GM18873 (cell line): ENCODE measurements at regions not wholly inside any gene's neighbourhood (a gene's known extent, or its start where the extent isn't known, plus 50 kb on each side); places are given as distances from the start of the nearest gene placed in this dataset.

Experiments used
- ATAC-seq: cut with Tn5 transposase; IDR thresholded peaks from one replicate; pipeline ENCODE4 v1.9.1; 2021; ENCODE audit warnings: mild to moderate bottlenecking, moderate library complexity, moderate number of reproducible peaks; ENCODE audit not compliant: unreplicated experiment, low FRiP score

GRCh38 chr13:63190219-63190618 is 1774.6 kb upstream of the PCDH20 start:
- no peak for ATAC-seq

- ATAC-seq = no peak
Observed at GRCh38 chr13:63189712-63190111, 1774.1 kb upstream of the PCDH20 start.

GRCh38 chr13:63184693-63185092 is 1769.0 kb upstream of the PCDH20 start:
- no peak for ATAC-seq

- ATAC-seq = no peak
Observed at GRCh38 chr13:63175536-63175935, 1759.9 kb upstream of the PCDH20 start.

- ATAC-seq = no peak
Observed at GRCh38 chr13:63167699-63168337, 1752.2 kb upstream of the PCDH20 start.

- ATAC-seq = no peak
Observed at GRCh38 chr13:63166345-63166744, 1750.7 kb upstream of the PCDH20 start.

- no peak for ATAC-seq
Observed at GRCh38 chr13:63163903-63164302, 1748.3 kb upstream of the PCDH20 start.

GRCh38 chr13:63161219-63161618 is 1745.6 kb upstream of the PCDH20 start:
- no peak for ATAC-seq

- ATAC-seq = no peak
Observed at GRCh38 chr13:63156816-63157215, 1741.2 kb upstream of the PCDH20 start.

GRCh38 chr13:63149375-63149774 is 1733.7 kb upstream of the PCDH20 start:
- ATAC-seq = no peak

GRCh38 chr13:63139277-63139676 is 1723.6 kb upstream of the PCDH20 start:
- ATAC-seq = no peak

- no peak for ATAC-seq
Observed at GRCh38 chr13:63129995-63130394, 1714.3 kb upstream of the PCDH20 start.

GRCh38 chr13:63128716-63129115 is 1713.1 kb upstream of the PCDH20 start:
- no peak for ATAC-seq

- no peak for ATAC-seq
Observed at GRCh38 chr13:63124863-63125262, 1709.2 kb upstream of the PCDH20 start.

- no peak for ATAC-seq
Observed at GRCh38 chr13:63120883-63121282, 1705.2 kb upstream of the PCDH20 start.

- ATAC-seq = no peak
Observed at GRCh38 chr13:63117710-63118109, 1702.1 kb upstream of the PCDH20 start.

- no peak for ATAC-seq
Observed at GRCh38 chr13:63112799-63113395, 1697.2 kb upstream of the PCDH20 start.

- ATAC-seq = no peak
Observed at GRCh38 chr13:63110466-63110865, 1694.8 kb upstream of the PCDH20 start.

- no peak for ATAC-seq
Observed at GRCh38 chr13:63107179-63107943, 1691.7 kb upstream of the PCDH20 start.

GRCh38 chr13:63094717-63095116 is 1679.1 kb upstream of the PCDH20 start:
- ATAC-seq = no peak

- no peak for ATAC-seq
Observed at GRCh38 chr13:63093907-63094469, 1678.3 kb upstream of the PCDH20 start.
